Stimulated activated naive CD8-positive, alpha-beta T cell treated with anti-CD3 and anti-CD28 coated beads, Interleukin-15, Interleukin-2, amounts not matched to agents 100 ng/mL and 50 ng/mL, for 24 hours (primary cell): ENCODE measurements at regions not wholly inside any gene's neighbourhood (a gene's known extent, or its start where the extent isn't known, plus 50 kb on each side); places are given as distances from the start of the nearest gene placed in this dataset.

Experiments used
- H3K27ac Mint-ChIP-seq: one replicate; pipeline ENCODE4 v1.8.0; 2021; ENCODE audit warnings: mild to moderate bottlenecking, mixed read lengths
- H3K27me3 Mint-ChIP-seq: one replicate; pipeline ENCODE4 v1.8.0; 2021; ENCODE audit warnings: mixed read lengths
- H3K36me3 Mint-ChIP-seq: one replicate; pipeline ENCODE4 v1.8.0; 2021; ENCODE audit warnings: low read depth, mixed read lengths
- H3K4me1 Mint-ChIP-seq: one replicate; pipeline ENCODE4 v1.8.0; 2021; ENCODE audit warnings: low read depth, mixed read lengths
- H3K4me3 Mint-ChIP-seq: one replicate; pipeline ENCODE4 v1.8.0; 2021; ENCODE audit warnings: mild to moderate bottlenecking, mixed read lengths
- H3K9me3 Mint-ChIP-seq: one replicate; pipeline ENCODE4 v1.8.0; 2021; ENCODE audit warnings: mixed read lengths

GRCh38 chr13:42658019-42658418 is 84.1 kb downstream of the TNFSF11 start:
- Mint-ChIP-seq H3K4me3 (no peak overlapping the region), H3K4me1 (no peaks in the 10 kb centered on the region), H3K36me3 (no peaks in the 10 kb centered on the region), H3K9me3 (no peaks in the 10 kb centered on the region), H3K27me3 (peaks cover 50% of the 10 kb centered on the region), H3K27ac (no peak overlapping the region)

DNA sequence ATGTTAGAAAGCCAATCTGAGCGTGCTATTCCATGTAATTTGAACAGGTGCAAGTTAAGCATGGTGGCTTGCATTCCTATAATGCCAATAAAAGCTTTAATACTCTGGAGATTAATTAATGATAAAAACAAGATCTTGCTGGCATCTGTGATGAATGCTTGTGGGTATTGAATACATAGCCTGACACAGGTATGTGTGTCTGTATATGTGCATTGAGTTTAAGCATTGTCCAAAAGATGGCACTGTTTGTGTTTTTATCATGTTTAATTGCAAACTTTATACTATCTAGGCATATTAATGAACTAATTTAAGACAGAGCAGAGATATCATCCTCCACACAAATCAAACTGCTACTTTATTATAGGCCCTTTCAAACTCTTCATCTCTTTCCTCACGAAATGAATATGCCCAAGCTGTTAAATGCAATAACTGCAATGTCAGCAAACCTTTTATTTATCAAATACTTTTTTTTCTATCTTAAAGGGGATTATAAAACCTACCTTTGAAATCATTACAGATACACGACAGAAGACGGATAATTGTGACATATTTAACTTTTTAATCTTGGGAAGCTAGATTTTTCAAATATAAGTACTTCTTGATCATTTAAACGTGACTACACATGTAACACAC is 86.5 kb downstream of the TNFSF11 start:
- H3K4me3 Mint-ChIP-seq: no peak overlapping the region
- H3K27ac Mint-ChIP-seq: no peak overlapping the region
- peaks cover 38% of the 10 kb centered on the region for H3K27me3 Mint-ChIP-seq
- H3K9me3 Mint-ChIP-seq: no peaks in the 10 kb centered on the region
- no peaks in the 10 kb centered on the region for H3K36me3 Mint-ChIP-seq
- no peaks in the 10 kb centered on the region for H3K4me1 Mint-ChIP-seq

GRCh38 chr13:42667638-42668037 is 93.7 kb downstream of the TNFSF11 start:
- Mint-ChIP-seq H3K9me3 (peaks cover 10% of the 10 kb centered on the region), H3K27ac (no peak overlapping the region), H3K4me1 (no peaks in the 10 kb centered on the region), H3K4me3 (no peak overlapping the region), H3K36me3 (no peaks in the 10 kb centered on the region), H3K27me3 (peaks cover 14% of the 10 kb centered on the region)

GRCh38 chr13:42671502-42671901 is 97.5 kb downstream of the TNFSF11 start:
- Mint-ChIP-seq H3K27me3 (peaks cover 3% of the 10 kb centered on the region), H3K4me1 (no peaks in the 10 kb centered on the region), H3K9me3 (peaks cover 9% of the 10 kb centered on the region), H3K36me3 (no peaks in the 10 kb centered on the region), H3K4me3 (no peak overlapping the region), H3K27ac (no peak overlapping the region)

GRCh38 chr13:42673677-42674076 is 99.7 kb downstream of the TNFSF11 start:
- no peaks in the 10 kb centered on the region for H3K36me3 Mint-ChIP-seq
- peaks cover 7% of the 10 kb centered on the region for H3K27me3 Mint-ChIP-seq
- no peaks in the 10 kb centered on the region for H3K4me1 Mint-ChIP-seq

DNA sequence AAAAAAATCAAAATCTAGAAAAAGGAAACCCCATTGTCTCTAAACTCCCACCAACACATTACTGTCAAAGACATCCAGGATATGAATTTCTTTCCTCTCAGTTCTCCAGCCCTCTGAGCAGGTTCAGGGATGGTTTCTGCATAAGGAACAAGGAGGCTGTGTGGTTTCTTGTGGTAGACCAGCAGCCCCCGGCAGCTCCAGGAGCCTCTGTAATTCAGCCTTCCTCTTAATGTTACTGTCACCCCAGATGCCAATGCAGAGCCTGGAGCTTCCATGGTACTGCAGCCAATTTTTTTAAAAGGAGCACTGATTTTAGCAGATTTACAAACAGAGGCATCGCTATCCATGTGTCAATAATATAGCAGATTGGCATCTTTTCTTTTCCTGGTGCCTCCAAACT is 100.6 kb upstream of the FAM216B start:
- Mint-ChIP-seq H3K4me1 (no peaks in the 10 kb centered on the region), H3K36me3 (no peaks in the 10 kb centered on the region), H3K9me3 (no peaks in the 10 kb centered on the region), H3K27me3 (peaks cover 34% of the 10 kb centered on the region), H3K4me3 (no peak overlapping the region), H3K27ac (no peak overlapping the region)

More at GRCh38 chr13:42673677-42674076, 99.7 kb downstream of the TNFSF11 start:
- no peak overlapping the region for H3K4me3 Mint-ChIP-seq
- H3K9me3 Mint-ChIP-seq: no peaks in the 10 kb centered on the region
- H3K27ac Mint-ChIP-seq: no peak overlapping the region

- no peak overlapping the region for H3K27ac Mint-ChIP-seq
- H3K4me1 Mint-ChIP-seq: no peaks in the 10 kb centered on the region
- H3K9me3 Mint-ChIP-seq: no peaks in the 10 kb centered on the region
- H3K36me3 Mint-ChIP-seq: no peaks in the 10 kb centered on the region
- H3K27me3 Mint-ChIP-seq: peaks cover 34% of the 10 kb centered on the region
- H3K4me3 Mint-ChIP-seq: no peak overlapping the region
Measured at GRCh38 chr13:42681326-42682100, 99.9 kb upstream of the FAM216B start.

GRCh38 chr13:42684226-42684625 is 97.2 kb upstream of the FAM216B start:
- peaks cover 3% of the 10 kb centered on the region for H3K9me3 Mint-ChIP-seq
- H3K36me3 Mint-ChIP-seq: no peaks in the 10 kb centered on the region
- H3K4me3 Mint-ChIP-seq: no peak overlapping the region
- H3K4me1 Mint-ChIP-seq: no peaks in the 10 kb centered on the region
- H3K27ac Mint-ChIP-seq: no peak overlapping the region
- H3K27me3 Mint-ChIP-seq: peaks cover 28% of the 10 kb centered on the region

DNA sequence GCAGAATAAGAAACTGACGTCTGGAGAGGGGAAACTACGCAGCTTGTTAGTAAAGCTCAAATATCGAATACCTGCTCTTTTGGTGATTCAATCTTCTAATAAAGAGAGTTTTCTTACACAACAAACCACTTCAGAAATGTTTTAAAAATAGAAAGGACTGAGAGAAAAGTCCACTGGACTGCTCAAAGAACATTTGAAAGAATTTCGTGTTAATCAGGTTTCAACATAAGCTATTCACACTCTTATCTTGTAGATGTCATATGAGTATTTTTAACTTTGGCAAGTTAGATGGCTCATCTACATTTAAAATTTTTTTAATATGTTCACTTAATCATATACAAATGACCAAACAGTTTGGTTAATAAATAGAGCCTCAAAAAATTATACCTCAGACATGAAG is 95.6 kb upstream of the FAM216B start:
- Mint-ChIP-seq H3K36me3 (no peaks in the 10 kb centered on the region), H3K4me1 (no peaks in the 10 kb centered on the region), H3K27me3 (peaks cover 26% of the 10 kb centered on the region), H3K27ac (no peak overlapping the region), H3K9me3 (peaks cover 3% of the 10 kb centered on the region), H3K4me3 (no peak overlapping the region)

DNA sequence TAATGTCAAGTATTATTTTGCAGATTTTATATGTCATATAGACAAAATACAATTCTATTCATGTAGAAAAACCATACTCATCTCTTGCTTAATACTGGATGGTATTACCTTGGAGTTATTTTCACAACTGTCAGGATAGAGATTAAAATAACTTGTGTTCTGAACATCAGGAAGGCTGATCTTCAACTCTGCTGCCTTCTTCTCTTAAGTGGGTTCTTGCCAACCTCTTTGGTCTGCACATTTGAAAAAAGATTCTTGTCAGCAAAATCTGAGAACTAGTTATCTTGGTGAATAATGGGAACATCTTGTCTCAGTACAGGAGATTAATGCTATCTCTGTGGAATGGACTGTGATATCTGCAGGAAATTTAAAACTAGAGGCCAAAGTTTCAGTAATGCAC is 95.2 kb upstream of the FAM216B start:
- Mint-ChIP-seq H3K36me3 (no peaks in the 10 kb centered on the region), H3K4me3 (no peak overlapping the region), H3K27ac (no peak overlapping the region), H3K4me1 (no peaks in the 10 kb centered on the region), H3K27me3 (peaks cover 25% of the 10 kb centered on the region), H3K9me3 (peaks cover 3% of the 10 kb centered on the region)

DNA sequence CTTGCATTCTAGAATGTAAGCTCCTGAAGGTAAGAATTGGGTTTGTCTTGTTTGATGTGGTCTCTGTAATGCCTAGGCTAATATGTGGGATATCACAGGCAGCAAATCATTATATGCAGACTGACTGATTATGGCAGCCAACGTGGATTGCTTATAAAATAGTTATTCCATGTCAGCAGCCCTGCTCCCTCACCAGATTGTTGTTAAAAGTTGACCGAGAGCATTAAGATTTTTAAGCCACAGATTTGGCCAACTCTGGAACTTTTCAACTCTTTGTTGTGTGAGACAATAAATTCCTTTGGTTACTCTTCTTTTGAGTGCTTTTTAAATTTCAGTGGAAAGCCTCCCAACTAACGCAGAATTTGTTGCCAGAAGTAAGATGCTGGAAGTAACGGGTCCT is 92.6 kb upstream of the FAM216B start:
- H3K9me3 Mint-ChIP-seq: peaks cover 3% of the 10 kb centered on the region
- no peaks in the 10 kb centered on the region for H3K4me1 Mint-ChIP-seq
- no peaks in the 10 kb centered on the region for H3K36me3 Mint-ChIP-seq
- no peak overlapping the region for H3K4me3 Mint-ChIP-seq
- H3K27ac Mint-ChIP-seq: no peak overlapping the region
- peaks cover 30% of the 10 kb centered on the region for H3K27me3 Mint-ChIP-seq

DNA sequence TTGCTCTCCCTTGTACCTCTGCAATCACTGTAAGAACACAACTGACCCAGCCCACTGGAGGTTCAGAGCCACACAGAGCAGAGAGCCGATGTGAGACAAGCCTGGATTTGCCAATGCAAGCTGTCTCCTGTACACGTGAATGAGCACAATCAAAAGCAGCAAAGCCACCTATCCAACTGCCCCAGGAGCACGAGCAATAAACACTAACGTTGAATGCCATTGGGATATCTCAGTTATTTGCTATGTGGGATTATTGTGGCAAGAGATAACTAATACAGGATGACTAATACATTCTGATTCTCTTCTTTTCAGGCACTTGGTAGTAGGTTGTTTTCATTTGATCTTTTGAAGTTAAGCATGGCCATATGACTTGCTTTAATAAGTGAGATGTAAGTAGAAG is 85.2 kb upstream of the FAM216B start:
- no peaks in the 10 kb centered on the region for H3K9me3 Mint-ChIP-seq
- no peak overlapping the region for H3K4me3 Mint-ChIP-seq
- no peak overlapping the region for H3K27ac Mint-ChIP-seq
- peaks cover 36% of the 10 kb centered on the region for H3K27me3 Mint-ChIP-seq
- no peaks in the 10 kb centered on the region for H3K4me1 Mint-ChIP-seq
- H3K36me3 Mint-ChIP-seq: no peaks in the 10 kb centered on the region

DNA sequence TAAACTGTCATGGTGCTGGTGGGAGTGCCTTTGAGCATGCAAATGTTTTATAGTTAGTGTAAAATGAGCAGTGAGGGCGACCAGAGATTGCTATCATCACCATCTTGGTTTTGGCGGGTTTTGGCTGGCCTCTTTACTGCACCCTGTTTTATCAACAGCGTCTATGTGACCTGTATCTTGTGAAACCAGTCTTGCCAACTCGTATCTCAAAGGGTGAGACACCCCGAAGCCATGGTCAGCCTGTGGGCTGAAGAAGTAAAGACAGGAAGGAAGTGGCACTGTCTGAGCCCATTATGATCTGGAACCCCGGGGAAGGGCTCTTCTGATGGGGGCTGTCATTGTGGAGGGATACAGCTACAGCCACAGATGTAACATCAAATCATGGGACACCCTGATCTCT is 81.5 kb upstream of the FAM216B start:
- no peaks in the 10 kb centered on the region for H3K36me3 Mint-ChIP-seq
- no peaks in the 10 kb centered on the region for H3K4me1 Mint-ChIP-seq
- peaks cover 19% of the 10 kb centered on the region for H3K27me3 Mint-ChIP-seq
- H3K4me3 Mint-ChIP-seq: no peak overlapping the region
- H3K9me3 Mint-ChIP-seq: no peaks in the 10 kb centered on the region
- no peak overlapping the region for H3K27ac Mint-ChIP-seq

DNA sequence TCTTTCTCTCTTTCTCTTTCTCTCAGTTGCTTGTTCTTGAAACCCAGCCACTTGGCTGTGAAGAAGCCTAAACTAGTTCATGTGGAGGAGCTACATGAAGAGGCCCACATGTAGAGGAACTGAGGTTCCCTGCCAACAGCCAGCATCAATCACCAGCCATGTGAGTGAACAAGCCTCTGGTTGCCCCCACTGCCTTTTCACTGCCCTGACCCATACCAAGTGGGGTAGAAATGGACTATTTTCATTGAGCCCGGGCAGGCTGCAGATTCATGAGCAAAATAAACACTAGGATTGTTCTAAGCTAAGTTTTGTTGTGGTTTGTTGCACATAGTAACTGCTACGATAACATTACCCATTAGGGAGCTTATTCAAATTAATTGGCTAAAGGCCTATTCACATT is 78.7 kb upstream of the FAM216B start:
- Mint-ChIP-seq H3K27ac (no peak overlapping the region), H3K27me3 (peaks cover 29% of the 10 kb centered on the region), H3K4me1 (no peaks in the 10 kb centered on the region), H3K36me3 (no peaks in the 10 kb centered on the region), H3K4me3 (no peak overlapping the region), H3K9me3 (no peaks in the 10 kb centered on the region)

DNA sequence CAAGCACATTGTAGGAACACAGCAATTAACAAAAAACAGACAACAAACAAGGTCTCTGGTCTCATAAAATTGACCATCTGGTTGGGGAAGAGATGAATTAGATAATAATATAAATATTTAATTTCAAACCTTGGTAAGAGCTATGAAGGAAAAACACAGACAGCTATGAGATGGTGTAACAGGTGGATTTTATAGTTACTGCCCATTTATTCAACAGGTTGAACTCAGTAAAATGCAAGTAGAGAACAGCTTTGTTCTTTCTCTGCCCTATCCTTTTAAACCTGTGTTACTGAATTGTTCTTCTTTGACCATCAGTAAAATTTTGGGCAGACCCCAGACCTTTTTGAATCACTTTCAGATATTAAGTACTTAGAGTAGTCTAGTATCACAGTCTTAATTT is 77.6 kb upstream of the FAM216B start:
- Mint-ChIP-seq H3K4me3 (no peak overlapping the region), H3K27me3 (peaks cover 20% of the 10 kb centered on the region), H3K36me3 (no peaks in the 10 kb centered on the region), H3K27ac (no peak overlapping the region), H3K4me1 (no peaks in the 10 kb centered on the region), H3K9me3 (peaks cover 3% of the 10 kb centered on the region)

GRCh38 chr13:42706286-42706685 is 75.1 kb upstream of the FAM216B start:
- Mint-ChIP-seq H3K4me1 (no peaks in the 10 kb centered on the region), H3K27me3 (peaks cover 24% of the 10 kb centered on the region), H3K36me3 (no peaks in the 10 kb centered on the region), H3K27ac (no peak overlapping the region), H3K4me3 (no peak overlapping the region), H3K9me3 (peaks cover 3% of the 10 kb centered on the region)
